ENCODE measurements at regions not wholly inside any gene's neighbourhood (a gene's known extent, or its start where the extent isn't known, plus 50 kb on each side); places are given as distances from the start of the nearest gene placed in this dataset.

GRCh38 chr5:161235569-161235968 is 311.0 kb downstream of the GABRB2 start:
- no peak for DNase-seq

DNA sequence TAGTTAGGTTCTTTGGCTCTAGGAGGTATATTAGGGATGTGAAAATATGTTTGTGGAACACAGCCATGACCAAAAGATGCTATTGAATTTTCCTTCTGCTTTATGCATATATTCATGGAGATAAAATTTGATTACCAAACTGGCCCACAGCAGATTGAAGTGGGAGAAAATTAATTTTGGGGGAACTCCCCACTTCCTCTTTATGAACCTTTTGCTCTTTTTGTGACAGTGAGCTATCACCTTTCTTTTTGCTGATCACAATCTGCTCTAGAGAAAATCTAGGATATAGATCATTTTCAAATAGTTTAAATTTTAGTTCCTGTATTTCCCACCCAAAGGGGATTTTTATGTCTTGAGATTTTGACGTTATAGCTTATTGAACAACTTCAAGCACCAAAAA is 313.0 kb downstream of the GABRB2 start:
- no peak for DNase-seq

DNA sequence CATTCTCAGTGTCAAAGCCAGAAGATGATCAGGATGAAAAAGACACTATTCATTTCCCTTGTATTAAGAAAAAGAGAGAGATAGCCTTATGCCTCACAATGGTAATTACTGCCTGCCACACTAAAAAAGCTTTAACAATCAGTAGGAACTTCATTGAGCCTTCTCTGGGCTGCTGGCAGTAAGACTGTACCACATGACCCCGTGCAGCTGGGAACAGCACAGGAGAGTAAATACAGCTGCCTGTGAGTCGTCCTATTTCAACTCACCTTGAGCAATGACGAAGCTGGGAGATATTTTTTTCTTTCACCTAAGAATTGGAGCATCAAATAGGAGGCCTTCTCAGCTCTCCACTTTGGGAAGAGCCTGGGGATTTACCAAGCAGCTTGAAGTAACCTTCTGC is 316.3 kb downstream of the GABRB2 start:
- peak; percentile 96 for DNase-seq

GRCh38 chr5:161219816-161220215 is 326.7 kb downstream of the GABRB2 start:
- DNase-seq = no peak

DNA sequence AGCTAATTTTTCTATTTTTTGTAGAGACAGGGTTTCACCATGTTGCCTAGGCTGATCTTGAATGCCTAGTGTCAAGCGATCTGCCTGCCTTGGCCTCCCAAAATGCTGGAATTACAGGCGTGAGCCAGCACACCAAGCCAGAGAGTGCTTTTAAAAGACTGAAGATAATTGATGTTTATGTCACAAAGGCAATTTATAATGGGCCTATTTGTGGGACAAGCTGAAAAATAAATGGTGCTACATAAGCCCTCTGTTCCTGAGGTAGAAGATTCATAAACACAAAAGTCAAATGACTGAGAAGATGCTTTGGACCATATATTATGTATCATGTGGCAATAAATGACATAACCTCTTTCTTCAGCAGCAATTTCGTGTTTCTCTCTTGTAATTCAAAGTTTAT is 329.6 kb downstream of the GABRB2 start:
- DNase-seq = no peak

GRCh38 chr5:161212123-161212712 is 334.3 kb downstream of the GABRB2 start:
- no peak for DNase-seq

DNA sequence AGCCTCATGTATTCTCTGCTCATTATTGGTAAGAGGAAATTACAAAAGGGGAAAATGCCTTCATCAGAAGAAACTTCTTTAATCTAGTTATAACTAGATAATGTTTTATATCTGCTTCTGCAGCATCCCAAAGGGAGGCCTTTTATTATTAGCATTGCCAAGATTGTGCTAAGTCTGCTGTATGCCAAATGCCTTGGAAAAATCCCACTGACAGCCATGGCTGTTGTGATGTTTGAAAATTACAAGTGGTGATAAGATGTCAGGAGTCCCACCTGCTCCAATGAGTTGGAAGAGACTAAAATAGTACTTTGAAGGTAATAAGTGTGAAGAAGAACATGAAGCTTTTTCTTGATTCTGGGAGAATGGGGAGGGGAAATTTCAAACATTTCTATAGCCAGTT is 345.0 kb downstream of the GABRB2 start:
- DNase-seq = no peak

- no peak for DNase-seq
These were observed 338.8 kb upstream of the ATP10B start for GRCh38 chr5:161190778-161191177.

DNA sequence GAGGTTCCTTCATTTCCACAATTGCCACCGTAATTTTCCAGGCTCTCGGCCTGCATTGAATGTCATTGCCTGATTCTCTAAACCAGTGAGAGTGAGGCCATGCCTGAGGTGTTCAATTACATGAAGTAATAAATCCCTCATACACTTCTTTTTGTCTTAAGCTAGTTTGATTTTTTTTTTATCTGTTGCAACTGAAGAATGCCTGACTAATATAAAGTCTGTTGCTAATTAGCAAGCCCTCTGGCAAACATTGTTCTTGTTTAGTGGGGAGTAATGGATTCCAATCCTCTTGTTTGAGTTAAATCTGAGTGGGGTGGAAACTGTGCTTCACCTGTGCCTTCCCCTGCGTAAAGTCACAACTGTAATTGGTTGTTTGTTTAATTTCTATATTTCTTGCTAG is 338.1 kb upstream of the ATP10B start:
- no peak for DNase-seq

- DNase-seq = no peak
These were observed 337.4 kb upstream of the ATP10B start for GRCh38 chr5:161189452-161189851.

DNA sequence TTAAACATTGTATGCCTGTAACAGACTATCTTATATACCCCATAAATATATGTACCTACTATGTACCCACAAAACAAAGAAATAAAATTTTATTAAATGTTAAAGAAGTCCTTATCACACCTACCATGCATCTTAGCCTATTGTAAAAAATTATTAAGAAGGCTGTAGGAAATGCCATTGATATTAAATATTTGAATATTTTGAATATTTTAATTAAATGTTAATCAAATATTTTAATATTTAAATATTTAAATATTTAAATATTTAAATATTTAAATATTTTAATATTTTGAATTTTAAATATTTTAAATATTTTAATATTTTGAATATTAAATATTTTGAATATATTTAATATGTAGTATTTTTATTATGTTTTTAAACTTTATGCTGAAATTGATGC is 331.5 kb upstream of the ATP10B start:
- DNase-seq = no peak

DNA sequence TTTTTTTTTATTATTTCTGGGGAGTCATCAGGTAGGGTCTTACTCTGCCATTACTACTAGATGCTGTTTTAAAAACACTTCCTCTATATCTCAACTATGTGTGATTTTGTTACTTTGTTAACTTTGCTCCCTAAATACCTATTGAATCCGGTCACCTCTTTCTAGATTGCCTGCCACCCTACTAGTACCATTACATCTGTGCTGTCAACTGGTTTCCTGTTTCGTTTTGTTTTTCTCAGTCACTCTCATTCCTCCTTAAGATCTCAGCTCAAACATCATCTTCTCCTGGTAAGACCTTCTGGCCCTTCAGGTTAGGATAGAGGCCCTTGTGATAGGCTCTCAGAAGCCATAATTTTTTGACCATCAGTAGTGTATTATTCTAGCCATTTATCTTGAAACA is 324.2 kb upstream of the ATP10B start:
- DNase-seq = no peak

DNA sequence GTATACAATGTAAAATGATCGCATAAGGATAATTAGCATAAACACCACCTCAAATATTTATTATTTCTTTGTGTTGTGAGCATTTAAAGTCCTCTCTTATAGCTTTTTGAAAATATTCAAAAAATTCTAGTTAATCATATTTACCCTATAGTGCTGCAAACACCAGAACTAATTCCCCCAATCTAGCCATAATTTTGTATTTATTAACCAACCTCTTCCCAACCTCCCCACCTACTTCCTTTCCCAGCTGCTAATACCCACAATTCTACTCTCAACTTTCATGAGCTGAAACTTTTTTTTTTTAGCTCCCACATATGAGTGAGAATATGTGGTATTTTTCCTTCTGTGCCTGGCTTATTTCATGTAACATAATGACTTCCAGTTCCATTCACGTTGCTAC is 317.8 kb upstream of the ATP10B start:
- DNase-seq = no peak

DNA sequence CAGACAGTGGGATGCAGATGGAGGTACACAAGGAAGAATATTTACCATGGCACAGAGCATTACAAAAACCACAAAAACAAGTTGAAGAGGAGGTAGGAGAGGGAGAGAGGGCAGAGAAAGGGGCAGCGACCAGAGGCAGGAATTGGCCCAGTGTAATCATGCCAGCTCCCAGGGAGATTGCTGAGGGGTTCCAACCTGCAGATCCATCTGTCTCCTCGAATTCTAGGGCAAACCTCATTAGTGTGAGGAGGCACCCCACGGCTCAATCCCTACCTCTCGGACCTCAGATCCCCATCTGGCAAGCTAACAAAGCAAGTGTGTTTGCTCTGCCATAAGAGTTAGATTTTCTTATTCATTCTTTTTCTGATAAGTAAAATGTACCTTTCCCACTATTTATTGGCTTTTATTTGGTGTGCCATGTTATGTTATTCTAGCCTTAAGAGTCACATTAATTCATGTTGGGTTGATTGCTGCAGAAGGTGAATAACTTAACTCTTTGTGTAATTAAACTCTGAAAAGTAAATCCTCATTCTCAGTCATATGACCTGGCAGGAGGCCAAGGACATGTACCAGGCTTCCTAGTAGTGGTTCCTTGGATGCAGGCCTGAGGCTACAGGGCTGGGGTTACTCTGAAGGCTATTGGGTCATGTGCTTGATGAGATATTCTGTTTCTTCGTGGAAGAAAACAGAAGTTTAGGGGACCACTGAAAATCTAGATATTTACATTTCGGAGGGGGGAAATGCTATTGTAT is 315.2 kb upstream of the ATP10B start:
- peak; percentile 30 for DNase-seq

DNA sequence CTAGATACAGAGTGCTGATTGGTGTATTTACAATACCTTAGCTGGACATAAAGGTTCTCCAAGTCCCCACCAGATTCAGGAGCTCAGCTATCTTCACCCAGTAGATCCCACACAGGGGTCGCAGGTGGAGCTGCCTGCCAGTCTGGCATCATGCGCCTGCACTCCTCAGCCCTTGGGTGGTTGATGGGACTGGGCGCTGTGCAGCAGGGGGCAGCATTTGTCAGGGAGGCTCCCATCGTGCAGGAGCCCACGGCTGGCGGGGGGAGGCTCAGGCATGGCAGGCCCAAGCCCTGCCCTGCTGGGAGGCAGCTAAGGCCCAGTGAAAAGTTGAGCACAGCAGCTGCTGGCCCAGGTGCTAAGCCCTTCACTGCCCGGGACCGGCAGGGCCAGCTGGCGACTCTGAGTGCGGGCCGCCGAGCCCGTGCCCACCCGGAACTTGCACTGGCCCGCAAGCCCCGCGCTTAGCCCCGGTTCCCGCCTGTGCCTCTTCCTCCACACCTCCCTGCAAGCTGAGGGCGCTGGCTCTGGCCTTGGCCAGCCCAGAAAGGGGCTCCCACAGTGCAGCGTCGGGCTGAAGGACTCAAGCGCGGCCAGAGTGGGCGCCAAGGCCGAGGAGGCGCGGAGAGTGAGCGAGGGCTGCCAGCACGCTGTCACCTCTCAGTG is 314.1 kb upstream of the ATP10B start:
- no peak for DNase-seq

DNA sequence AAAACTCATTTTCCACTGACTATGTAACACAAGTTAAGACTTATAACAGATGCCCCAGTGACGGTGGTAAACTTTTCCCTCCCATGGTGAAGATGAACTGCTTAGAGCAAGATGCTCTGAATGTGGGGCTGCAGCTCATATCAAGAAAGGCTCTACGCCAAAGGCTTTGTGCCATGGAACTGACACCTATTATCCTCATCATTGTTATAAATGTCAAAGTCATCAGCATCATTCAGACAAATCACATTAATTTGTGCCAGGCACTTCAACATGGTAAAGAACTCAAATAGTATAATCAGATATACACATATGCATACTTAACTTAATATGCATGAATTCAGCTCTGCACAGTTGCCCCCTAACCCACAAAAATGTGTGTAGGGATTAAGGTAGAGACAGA is 305.9 kb upstream of the ATP10B start:
- DNase-seq = no peak

DNA sequence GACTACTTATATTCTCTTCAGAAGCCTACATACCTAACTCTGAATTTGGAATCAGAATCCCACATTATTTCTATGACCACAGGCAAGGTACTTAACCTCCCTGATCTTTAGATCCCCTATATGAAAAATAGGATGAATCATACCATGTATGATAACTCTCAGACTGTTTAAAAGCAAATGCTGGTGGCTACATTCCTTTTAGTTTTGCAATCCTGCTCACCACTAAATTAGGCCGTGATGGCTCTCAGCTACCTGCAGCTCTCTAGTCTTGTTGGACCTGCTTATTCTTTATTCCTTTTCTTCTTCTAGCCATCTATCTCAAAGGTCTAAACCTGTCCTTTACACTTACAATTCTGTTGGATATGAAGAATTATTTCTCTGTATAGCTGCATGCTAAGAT is 303.4 kb upstream of the ATP10B start:
- DNase-seq = no peak

GRCh38 chr5:161152415-161152940 is 300.5 kb upstream of the ATP10B start:
- no peak for DNase-seq

DNA sequence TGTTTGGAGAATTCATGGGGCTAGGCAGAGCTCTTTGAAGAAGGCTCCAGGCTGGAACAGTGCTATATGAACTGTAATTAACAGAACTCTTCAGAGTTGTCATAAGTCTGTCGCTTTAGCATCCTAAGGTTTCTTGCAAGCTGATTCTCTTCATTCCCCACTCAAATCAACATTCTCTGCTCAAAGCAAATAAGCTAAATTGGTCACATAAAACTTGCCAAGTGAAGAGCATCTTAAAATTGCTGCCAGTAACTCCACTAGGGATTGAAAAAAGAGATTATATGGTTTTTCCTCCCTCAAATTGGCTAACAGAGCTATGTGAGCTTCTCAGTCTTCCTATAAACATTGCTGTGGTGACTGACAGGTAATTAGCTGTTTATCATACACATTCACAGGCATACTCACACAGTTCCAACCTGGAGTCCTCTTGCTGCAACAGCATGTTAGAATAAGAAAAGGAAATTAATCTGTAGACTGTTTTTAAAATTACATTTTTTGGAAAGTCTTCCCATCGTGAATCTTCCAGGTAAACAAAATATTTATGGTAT is 298.5 kb upstream of the ATP10B start:
- no peak for DNase-seq

- DNase-seq = no peak
These were observed 297.1 kb upstream of the ATP10B start for GRCh38 chr5:161149078-161149477.

GRCh38 chr5:161138751-161139455 is 286.9 kb upstream of the ATP10B start:
- no peak for DNase-seq

- DNase-seq = no peak
These were observed 282.9 kb upstream of the ATP10B start for GRCh38 chr5:161134956-161135355.

- DNase-seq = no peak
These were observed 282.1 kb upstream of the ATP10B start for GRCh38 chr5:161134083-161134482.
